Endothelial cell of umbilical vein (primary cell): ENCODE measurements at regions not wholly inside any gene's neighbourhood (a gene's known extent, or its start where the extent isn't known, plus 50 kb on each side); places are given as distances from the start of the nearest gene placed in this dataset.

Experiments used
- BruUV-seq: library from RNA; stranded (reverse); fragments of 400-500 nt; replicated peaks from 2 replicates; lab custom pipeline; 2021; lab: Mats Ljungman, UMichigan
- CTCF ChIA-PET: fragments of 300-600, 350-600 bp; sonication (Branson Sonifier 250); formaldehyde crosslinking; loops from one replicate; lab custom pipeline; 2021; ENCODE audit warnings: antibody characterized with exemption, inconsistent platforms; lab: Charles Lee
- POLR2A ChIA-PET: fragments of 300-600, 350-600 bp; sonication (Branson Sonifier 250); formaldehyde crosslinking; loops from one replicate; lab custom pipeline; 2021; ENCODE audit warnings: antibody characterized with exemption, inconsistent platforms; lab: Charles Lee
- DNase-seq: peaks from one replicate; pipeline ENCODE4 v3.0.0-alpha.2; 2011; ENCODE audit warnings: low read depth, low spot score
- FAIRE-seq: peaks from 2 replicates; lab custom pipeline; 2011; peaks lifted over from hg19 to GRCh38; lab: Jason Lieb, UNC
- H2AFZ ChIP-seq: 2 replicates; pipeline ENCODE4 v1.6.0; 2012; ENCODE audit warnings: low read depth, low read length, control low read depth, inconsistent platforms
- H3K27ac ChIP-seq: 2 replicates; pipeline ENCODE4 v1.5.1; 2011; ENCODE audit warnings: low read depth, mild to moderate bottlenecking, control low read depth, low read length, moderate library complexity; ENCODE audit not compliant: insufficient read depth
- H3K27me3 ChIP-seq, 2 experiments: 2 replicates each; pipeline versions ENCODE4 v1.6.0 to v1.6.1; 2011; ENCODE audit warnings: low read length in 2 of 2, mixed read lengths in 1 of 2; ENCODE audit not compliant: control insufficient read depth in 2 of 2, insufficient read depth in 2 of 2
- H3K36me3 ChIP-seq, 2 experiments: 2 replicates in 1 of 2; 3 replicates in 1 of 2; pipeline ENCODE4 v1.5.1; 2011; ENCODE audit warnings: low read length in 2 of 2, mild to moderate bottlenecking in 1 of 2, moderate library complexity in 1 of 2; ENCODE audit not compliant: control insufficient read depth in 2 of 2, insufficient read depth in 2 of 2; ENCODE audit errors: extremely low read depth in 1 of 2
- H3K4me1 ChIP-seq: 3 replicates; pipeline ENCODE4 v1.5.1; 2011; ENCODE audit warnings: mild to moderate bottlenecking, low read length; ENCODE audit not compliant: control insufficient read depth, insufficient read depth; ENCODE audit errors: extremely low read depth
- H3K4me2 ChIP-seq: 2 replicates; pipeline ENCODE4 v1.6.1; 2011; ENCODE audit warnings: low read length, control low read depth, mixed read lengths; ENCODE audit not compliant: insufficient read depth
- H3K4me3 ChIP-seq, 3 experiments: fragments of 200-600 bp in 1 of 3; sonication (generic), shearing (Covaris generic) in 1 of 3; replicated peaks in 1 of 3; 2 replicates each; pipeline ENCODE4 v1.5.1; 2011 to 2016; ENCODE audit warnings: control low read depth in 3 of 3, low read length in 3 of 3, mild to moderate bottlenecking in 2 of 3, inconsistent platforms in 1 of 3, low read depth in 1 of 3, moderate library complexity in 1 of 3; ENCODE audit not compliant: insufficient read depth in 1 of 3
- H3K79me2 ChIP-seq: 2 replicates; pipeline ENCODE4 v1.6.0; 2012; ENCODE audit warnings: low read length, inconsistent platforms; ENCODE audit not compliant: control insufficient read depth, insufficient read depth
- H3K9ac ChIP-seq: replicated peaks from 2 replicates; pipeline ENCODE3; 2011; ENCODE audit warnings: low read length, control low read depth; ENCODE audit not compliant: insufficient read depth; ENCODE audit errors: extremely low read depth
- H3K9me1 ChIP-seq: replicated peaks from 3 replicates; pipeline ENCODE4 v1.6.0; 2011; ENCODE audit warnings: mild to moderate bottlenecking, low read length; ENCODE audit not compliant: control insufficient read depth, insufficient read depth; ENCODE audit errors: extremely low read depth
- H3K9me3 ChIP-seq: replicated peaks from 2 replicates; pipeline ENCODE4 v1.5.1; 2012; ENCODE audit warnings: low read length, inconsistent platforms; ENCODE audit not compliant: control insufficient read depth, insufficient read depth
- H4K20me1 ChIP-seq: replicated peaks from 2 replicates; pipeline ENCODE3; 2011; ENCODE audit warnings: mild to moderate bottlenecking, low read length; ENCODE audit not compliant: control insufficient read depth, insufficient read depth; ENCODE audit errors: extremely low read depth
- CTCF ChIP-seq, 2 donors: IDR thresholded peaks; 1 replicate in 1 of 2; 2 replicates in 1 of 2; pipeline ENCODE4 v1.5.1; 2011; ENCODE audit warnings: low read length in 2 of 2, mild to moderate bottlenecking in 2 of 2, moderate library complexity in 2 of 2, control low read depth in 1 of 2, inconsistent platforms in 1 of 2, low read depth in 1 of 2; ENCODE audit not compliant: insufficient read depth in 1 of 2; ENCODE audit errors: extremely low read depth in 1 of 2
- EZH2 ChIP-seq: IDR thresholded peaks from 2 replicates; pipeline ENCODE4 v1.6.1; 2012; ENCODE audit warnings: borderline replicate concordance, low read depth, mild to moderate bottlenecking, moderate library complexity, low read length, inconsistent platforms; ENCODE audit not compliant: severe bottlenecking
- FOS ChIP-seq: IDR thresholded peaks from 2 replicates; pipeline ENCODE4 v1.6.1; 2011; ENCODE audit warnings: mild to moderate bottlenecking, low read length, moderate library complexity, borderline replicate concordance; ENCODE audit not compliant: insufficient read depth
- GATA2 ChIP-seq: IDR thresholded peaks from 2 replicates; pipeline ENCODE4 v1.7.0; 2011; ENCODE audit warnings: low read depth, mild to moderate bottlenecking, moderate library complexity, mixed read lengths, low read length; ENCODE audit not compliant: insufficient read length, insufficient read depth
- JUN ChIP-seq: IDR thresholded peaks from 2 replicates; pipeline ENCODE4 v1.6.1; 2011; ENCODE audit warnings: borderline replicate concordance, low read depth; ENCODE audit not compliant: insufficient read length, insufficient read depth
- MAX ChIP-seq: IDR thresholded peaks from 2 replicates; pipeline ENCODE4 v1.6.1; 2011; ENCODE audit not compliant: insufficient read depth, insufficient read length
- MYC ChIP-seq: IDR thresholded peaks from one replicate; pipeline ENCODE4 v1.6.1; 2011; ENCODE audit warnings: mild to moderate bottlenecking, low read depth, low read length
- POLR2A ChIP-seq: IDR thresholded peaks from 2 replicates; pipeline ENCODE4 v1.6.1; 2012; ENCODE audit warnings: low read depth, mild to moderate bottlenecking, control low read depth, low read length
- POLR2AphosphoS5 ChIP-seq: IDR thresholded peaks from 2 replicates; pipeline ENCODE4 v1.6.1; 2012; ENCODE audit warnings: low read depth, mild to moderate bottlenecking, control low read depth, low read length, moderate library complexity; ENCODE audit not compliant: insufficient read depth
- dilution Hi-C: fragments of 300-500 bp; cut with MboI; formaldehyde crosslinking; loops from one replicate; pipeline ENCODE4 v1.15.0; 2019; ENCODE audit warnings: low sequenced_read_pairs; ENCODE audit not compliant: extremely low pct_ligation_motif_present
- intact Hi-C: fragments of 100-400 bp; cut with micrococcal nuclease; formaldehyde crosslinking; loops from one replicate; pipeline ENCODE4 v1.10.0; 2022

DNA sequence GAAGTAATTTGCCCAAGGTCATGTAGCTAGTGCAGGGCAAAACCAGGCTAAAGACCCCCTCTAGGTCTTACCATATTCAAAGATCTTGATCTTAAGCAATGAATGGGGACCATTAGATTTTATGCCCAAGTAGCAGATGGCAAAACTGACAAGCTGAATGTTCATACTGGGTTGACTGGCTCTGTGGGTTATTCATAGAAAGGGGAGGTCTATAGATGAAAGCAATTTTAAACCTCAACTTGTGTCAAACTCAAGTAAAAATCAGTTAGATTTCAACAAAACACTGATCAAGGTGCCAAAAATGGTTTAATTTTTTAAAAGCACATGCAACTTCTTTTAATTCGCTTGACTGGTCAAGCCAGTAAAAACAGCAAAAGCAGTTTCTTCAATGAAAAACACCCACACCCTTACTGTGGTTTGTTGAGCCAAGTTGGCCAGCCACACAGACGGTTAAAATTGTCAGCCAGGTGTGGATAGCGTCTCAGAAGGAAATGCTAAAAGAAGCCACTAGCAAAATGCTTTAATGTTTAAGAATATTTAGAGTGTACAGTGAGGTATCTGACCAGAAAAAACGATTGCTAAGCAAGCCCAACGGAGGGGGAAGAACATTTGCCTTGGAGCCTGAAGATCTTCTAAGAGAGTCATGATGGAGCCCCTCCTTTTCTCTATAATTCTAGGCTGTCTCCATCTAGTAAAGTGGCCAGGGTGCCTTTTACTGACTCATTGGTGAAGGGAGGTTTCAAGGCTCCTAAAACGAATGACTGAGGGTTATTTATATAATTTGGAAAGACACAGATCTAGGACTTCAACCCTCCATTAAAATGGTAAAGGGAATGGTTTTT, 539.6 kb upstream of the CLINT1 start:
- no peak for DNase-seq
- POLR2A ChIA-PET: no interaction called here
- dilution Hi-C loops: no loop called here

More for the DNA sequence above, 539.6 kb upstream of the CLINT1 start:
- no peaks in the 10 kb centered on the region for H3K9me3 ChIP-seq
- no peak overlapping the region for H3K27ac ChIP-seq
- no peak for FAIRE-seq
- peaks cover 2% of the 10 kb centered on the region for H3K4me1 ChIP-seq
- no peaks in the 10 kb centered on the region for H3K36me3 ChIP-seq
- no peaks in the 10 kb centered on the region for H4K20me1 ChIP-seq
- no peak overlapping the region for H3K4me3 ChIP-seq
- CTCF ChIA-PET: interaction anchor here (1.2 kb wide), 1 partner anchor 9 kb away, joined by 3 read pairs; no protein-coding TSS in a partner anchor
- H3K4me2 ChIP-seq: no peak overlapping the region
- intact Hi-C loops: loop anchor here (10.0 kb wide), 2 partner anchors 574 to 1766 kb away; no protein-coding TSS in a partner anchor
- no peak overlapping the region for H2AFZ ChIP-seq
- no peaks in the 10 kb centered on the region for H3K9me1 ChIP-seq
- BruUV-seq: no TSS peak
- TF ChIP-seq POLR2A (no peak), JUN (no peak), GATA2 (no peak), EZH2 (no peak), MYC (no peak), POLR2AphosphoS5 (no peak), FOS (no peak), CTCF (IDR thresholded peaks at IDR 0.05; ENCODE audit: extremely low read depth in 1 of 2, insufficient read depth in 1 of 2, low read depth in 1 of 2, low read length in 2 of 2) (no peak), MAX (no peak)
- no peaks in the 10 kb centered on the region for H3K79me2 ChIP-seq
- H3K27me3 ChIP-seq: no peaks in the 10 kb centered on the region
- no peak overlapping the region for H3K9ac ChIP-seq
